Glomerular endothelial cell (primary cell): ENCODE measurements at regions not wholly inside any gene's neighbourhood (a gene's known extent, or its start where the extent isn't known, plus 50 kb on each side); places are given as distances from the start of the nearest gene placed in this dataset.
"Not testable (repeated sequence)": the region's sequence is repeated elsewhere in the genome, so short reads cannot be mapped to it uniquely, and the experiment has no call there.

Experiments used
- DNase-seq: peaks from one replicate; pipeline ENCODE4 v3.0.0-alpha.2; 2011; ENCODE audit warnings: low read depth, low spot score; ENCODE audit errors: extremely low read depth

GRCh38 chr5:62240494-62240893, 65.5 kb upstream of the KIF2A start:
- not testable (repeated sequence) for DNase-seq

DNA sequence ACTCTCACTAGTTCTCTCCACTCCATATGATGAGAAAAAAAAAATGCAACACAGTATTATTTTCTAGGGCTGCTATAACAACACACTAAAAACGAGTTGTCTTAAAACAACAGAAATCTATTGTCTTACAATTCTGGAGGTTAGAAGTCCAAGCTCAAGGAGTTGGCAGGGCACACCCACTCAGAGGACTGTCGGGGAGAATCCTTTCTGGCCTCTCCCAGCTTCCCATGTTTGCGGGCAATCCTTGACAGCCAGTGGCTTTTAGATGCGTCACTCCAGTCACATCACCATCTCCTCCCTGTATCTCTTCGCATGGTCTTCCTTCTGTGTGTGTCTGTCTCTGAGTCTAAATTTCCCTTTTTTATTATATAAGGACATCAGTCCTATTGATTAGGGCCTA, 64.0 kb upstream of the KIF2A start:
- DNase-seq = not testable (repeated sequence)

- not testable (repeated sequence) for DNase-seq
Measured at GRCh38 chr5:62243046-62243445, 63.0 kb upstream of the KIF2A start.

GRCh38 chr5:62248192-62248591, 57.8 kb upstream of the KIF2A start:
- not testable (repeated sequence) for DNase-seq

GRCh38 chr5:62250085-62250484, 55.9 kb upstream of the KIF2A start:
- DNase-seq = not testable (repeated sequence)

DNA sequence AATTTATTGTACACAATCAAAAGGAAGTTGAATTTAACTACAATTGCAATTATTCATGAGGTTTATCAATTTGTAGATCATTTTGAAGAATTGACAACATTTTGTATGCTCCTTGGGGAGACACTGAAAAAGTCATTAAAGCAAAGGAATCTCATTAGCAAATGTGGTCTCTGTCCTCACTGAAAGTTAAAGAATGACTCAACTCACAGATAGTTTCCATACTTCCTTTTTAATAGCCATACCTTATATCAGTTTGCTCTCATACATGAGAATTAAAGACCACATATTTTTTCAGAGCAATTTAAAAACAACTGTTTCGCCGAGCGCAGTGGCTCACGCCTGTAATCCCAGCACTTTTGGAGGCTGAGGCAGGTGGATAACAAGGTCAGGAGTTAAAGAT, 55.1 kb upstream of the KIF2A start:
- not testable (repeated sequence) for DNase-seq

GRCh38 chr5:62252519-62252918, 53.5 kb upstream of the KIF2A start:
- DNase-seq = not testable (repeated sequence)

GRCh38 chr5:62255551-62255950, 50.5 kb upstream of the KIF2A start:
- not testable (repeated sequence) for DNase-seq

DNA sequence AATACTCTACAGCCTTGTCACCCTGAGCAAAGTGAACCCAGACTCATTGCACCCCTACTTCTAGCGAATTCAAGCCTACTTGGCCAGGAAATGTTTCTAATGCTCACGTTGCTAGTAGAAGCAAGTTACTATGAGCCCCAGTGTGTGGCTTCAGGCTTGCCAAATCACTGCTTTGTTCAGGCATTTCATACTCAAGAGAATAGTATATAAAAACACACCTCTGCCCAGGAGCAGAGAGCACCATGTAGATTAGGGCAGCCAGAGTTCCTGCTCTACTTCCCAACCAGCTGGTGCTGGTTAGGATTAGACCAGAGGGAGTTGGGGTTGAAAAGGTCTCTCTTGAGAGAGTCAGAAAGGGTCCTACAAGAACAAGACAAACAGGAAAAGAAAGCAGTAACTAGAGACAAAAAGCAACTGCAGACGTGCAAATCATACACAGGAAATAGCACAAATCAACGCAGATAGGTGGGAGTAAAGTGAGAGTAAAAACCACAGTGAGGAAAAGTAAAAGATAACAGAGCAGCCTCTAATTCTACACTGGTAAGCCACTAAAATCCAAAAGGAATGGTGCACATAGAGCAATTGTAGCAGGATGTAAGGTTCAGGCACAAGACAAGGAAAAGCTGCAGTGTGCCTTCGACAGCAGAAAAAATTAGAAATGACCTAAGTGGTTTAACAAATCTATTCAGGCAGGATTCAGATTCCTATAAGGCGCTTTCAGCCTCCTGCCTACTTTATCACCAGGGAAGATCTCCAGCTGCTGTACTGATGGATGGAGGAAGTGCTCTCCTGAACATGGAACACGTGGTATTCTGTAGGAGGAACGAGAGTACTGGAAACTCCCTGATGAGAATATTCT, 49.6 kb upstream of the KIF2A start:
- DNase-seq = no peak
